CD14-positive monocyte (primary cell): ENCODE measurements at regions not wholly inside any gene's neighbourhood (a gene's known extent, or its start where the extent isn't known, plus 50 kb on each side); places are given as distances from the start of the nearest gene placed in this dataset.

ENCODE experiments used
- DNase-seq, 3 donors: peaks; one replicate each; pipeline ENCODE4 v3.0.0-alpha.2; 2011 to 2022
- H2AFZ ChIP-seq: 2 replicates; pipeline ENCODE4 v1.6.0; 2012; ENCODE audit warnings: mild to moderate bottlenecking, low read depth, low read length, inconsistent platforms; ENCODE audit not compliant: insufficient read depth, poor library complexity, severe bottlenecking
- H3K27ac ChIP-seq, 2 donors: 1 replicate in 1 of 2; 2 replicates in 1 of 2; pipeline ENCODE4 v1.5.1; 2012 to 2013; ENCODE audit warnings: low read length in 2 of 2, control low read depth in 1 of 2, inconsistent platforms in 1 of 2, low read depth in 1 of 2, mild to moderate bottlenecking in 1 of 2
- H3K27me3 ChIP-seq, 2 donors: one replicate each; pipeline versions ENCODE4 v1.6.0 to v1.6.1; 2011 to 2013; ENCODE audit warnings: low read length in 2 of 2; ENCODE audit not compliant: control insufficient read depth in 2 of 2, insufficient read depth in 2 of 2
- H3K36me3 ChIP-seq, 2 donors: replicated peaks in 1 of 2; 1 replicate in 1 of 2; 2 replicates in 1 of 2; pipeline versions ENCODE4 v1.5.1 to v1.6.1; 2012 to 2013; ENCODE audit warnings: low read length in 2 of 2, control low read depth in 1 of 2, inconsistent platforms in 1 of 2, mild to moderate bottlenecking in 1 of 2; ENCODE audit not compliant: insufficient read depth in 2 of 2, control insufficient read depth in 1 of 2
- H3K4me1 ChIP-seq, 2 donors: 1 replicate in 1 of 2; 2 replicates in 1 of 2; pipeline versions ENCODE4 v1.5.1 to v1.6.1; 2012 to 2013; ENCODE audit warnings: low read length in 2 of 2, control low read depth in 1 of 2, inconsistent platforms in 1 of 2, mild to moderate bottlenecking in 1 of 2, moderate library complexity in 1 of 2; ENCODE audit not compliant: insufficient read depth in 2 of 2, control insufficient read depth in 1 of 2
- H3K4me2 ChIP-seq: replicated peaks from 2 replicates; pipeline ENCODE3; 2012; ENCODE audit warnings: low read length, moderate library complexity, mild to moderate bottlenecking; ENCODE audit not compliant: poor library complexity, severe bottlenecking; ENCODE audit errors: extremely low read depth
- H3K4me3 ChIP-seq, 3 experiments: fragments of 200-600 bp in 1 of 3; sonication (generic) in 1 of 3; replicated peaks in 1 of 3; 1 replicate in 2 of 3; 2 replicates in 1 of 3; pipeline ENCODE4 v1.5.1; 2011 to 2013; ENCODE audit warnings: low read length in 3 of 3, mild to moderate bottlenecking in 3 of 3, control low read depth in 2 of 3, low read depth in 2 of 3, inconsistent platforms in 1 of 3, moderate library complexity in 1 of 3
- H3K79me2 ChIP-seq: 2 replicates; pipeline ENCODE4 v1.6.0; 2012; ENCODE audit warnings: mild to moderate bottlenecking, control low read depth, inconsistent platforms, low read length, moderate library complexity; ENCODE audit not compliant: insufficient read depth
- H3K9ac ChIP-seq: 2 replicates; pipeline ENCODE4 v1.6.0; 2017; ENCODE audit warnings: low read length, mild to moderate bottlenecking; ENCODE audit not compliant: insufficient read depth, poor library complexity, severe bottlenecking
- H3K9me3 ChIP-seq, 2 donors: replicated peaks in 1 of 2; 1 replicate in 1 of 2; 2 replicates in 1 of 2; pipeline versions ENCODE4 v1.5.1 to v1.6.1; 2012 to 2013; ENCODE audit warnings: low read length in 2 of 2, control low read depth in 1 of 2; ENCODE audit not compliant: control insufficient read depth in 1 of 2, insufficient read depth in 1 of 2
- H4K20me1 ChIP-seq: 2 replicates; pipeline ENCODE4 v1.6.0; 2012; ENCODE audit warnings: mild to moderate bottlenecking, low read length, control low read depth, moderate library complexity; ENCODE audit not compliant: insufficient read depth
- H3K27ac Mint-ChIP-seq, 7 donors: one replicate each; pipeline ENCODE4 v1.8.0; 2020; ENCODE audit warnings: mild to moderate bottlenecking in 7 of 7, mixed read lengths in 7 of 7, moderate library complexity in 6 of 7, inconsistent platforms in 2 of 7
- H3K27me3 Mint-ChIP-seq, 3 donors: one replicate each; pipeline ENCODE4 v1.8.0; 2021 to 2022; ENCODE audit warnings: low read depth in 3 of 3, mild to moderate bottlenecking in 3 of 3, mixed read lengths in 3 of 3, moderate library complexity in 3 of 3, inconsistent platforms in 1 of 3
- H3K36me3 Mint-ChIP-seq, 2 donors: one replicate each; pipeline ENCODE4 v1.8.0; 2020; ENCODE audit warnings: mixed read lengths in 2 of 2, inconsistent platforms in 1 of 2, mild to moderate bottlenecking in 1 of 2
- H3K4me1 Mint-ChIP-seq: one replicate; pipeline ENCODE4 v1.8.0; 2020; ENCODE audit warnings: mild to moderate bottlenecking, mixed read lengths
- H3K4me3 Mint-ChIP-seq, 2 donors: one replicate each; pipeline ENCODE4 v1.8.0; 2020; ENCODE audit warnings: mild to moderate bottlenecking in 2 of 2, mixed read lengths in 2 of 2, moderate library complexity in 1 of 2
- H3K9me3 Mint-ChIP-seq, 7 donors: one replicate each; pipeline ENCODE4 v1.8.0; 2020 to 2022; ENCODE audit warnings: mixed read lengths in 7 of 7, mild to moderate bottlenecking in 6 of 7, moderate library complexity in 6 of 7, inconsistent platforms in 2 of 7
- CTCF ChIP-seq: fragments of 200-600 bp; IDR thresholded peaks from one replicate; pipeline ENCODE4 v1.8.0; 2022; ENCODE audit warnings: antibody characterized with exemption, mild to moderate bottlenecking
- WGBS: methylation state at CpG from one replicate; pipeline ENCODE4 v1.1.5; 2013; ENCODE audit warnings: missing lambda C conversion rate; ENCODE audit not compliant: insufficient coverage; 5-methylcytosine and 5-hydroxymethylcytosine counted together
- intact Hi-C, 2 donors: fragments of 100-400 bp; cut with micrococcal nuclease; formaldehyde crosslinking; loops; one replicate each; pipeline versions ENCODE4 v1.15.0 to v1.15.1; 2023

DNA sequence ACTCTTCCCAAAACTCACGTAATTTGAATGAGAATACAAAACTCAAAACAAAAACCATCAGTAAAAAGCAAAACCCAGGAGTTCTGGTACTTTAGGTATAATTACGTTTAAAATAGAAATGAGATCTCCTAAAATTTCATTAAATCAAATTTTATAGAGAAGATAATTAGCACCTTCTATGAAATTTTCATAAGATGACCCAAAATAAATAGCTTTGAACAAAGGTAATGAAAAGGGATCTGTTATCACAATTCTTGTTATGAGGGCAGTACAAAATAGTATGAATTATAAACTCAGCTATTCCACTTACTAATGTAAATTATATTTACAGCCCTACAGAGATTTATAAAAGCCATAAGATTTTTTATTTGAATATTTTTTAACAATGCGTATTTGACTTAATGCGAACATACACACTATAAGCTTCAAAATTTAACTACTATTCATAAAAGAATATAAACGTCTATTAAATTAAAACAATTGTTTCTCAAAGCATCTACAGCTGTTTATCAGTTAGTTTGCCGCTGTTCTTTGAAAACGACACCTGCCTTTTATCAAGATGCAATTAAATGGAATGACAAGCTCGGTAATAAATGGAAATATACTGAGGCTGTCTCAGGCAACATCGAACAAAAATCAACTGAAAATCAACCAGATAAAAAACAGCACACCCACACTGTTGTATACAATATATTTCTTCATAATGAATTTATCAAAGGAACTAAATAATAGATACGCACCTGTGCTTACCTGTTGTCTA, 63.8 kb downstream of the KCNRG start:
- peaks cover 50% of the 10 kb centered on the region for H3K4me1 Mint-ChIP-seq
- no peaks in the 10 kb centered on the region for H3K27me3 Mint-ChIP-seq

More for the DNA sequence above, 63.8 kb downstream of the KCNRG start:
- Mint-ChIP-seq H3K36me3 (peaks cover 11 to 12% of the 10 kb centered on the region in 2 donors), H3K9me3 (no peaks in the 10 kb centered on the region), H3K27ac (peak overlapping the region in 5 of 7 donors; percentile 25 to 98 (median 84)), H3K4me3 (peak overlapping the region; percentile 51 to 100)
- Histone ChIP-seq H3K9ac (no peak overlapping the region), H3K4me3 (peak overlapping the region in 1 of 3 experiments; percentile 91), H2AFZ (no peak overlapping the region), H3K9me3 (no peaks in the 10 kb centered on the region), H3K27ac (peak overlapping the region in 1 of 2 donors; percentile 85), H4K20me1 (peaks cover 87% of the 10 kb centered on the region), H3K4me1 (peaks cover 38 to 61% of the 10 kb centered on the region in 2 donors), H3K36me3 (peaks cover 0 to 5% of the 10 kb centered on the region in 2 donors), H3K4me2 (peak overlapping the region; percentile 86), H3K27me3 (no peaks in the 10 kb centered on the region), H3K79me2 (peaks cover 100% of the 10 kb centered on the region)
- DNase-seq: no peak
- TF ChIP-seq CTCF: no peak
- WGBS: no CpG with 5 or more reads among the region's 10 CpGs
- intact Hi-C loops: no loop called here
